ENCODE measurements at regions not wholly inside any gene's neighbourhood (a gene's known extent, or its start where the extent isn't known, plus 50 kb on each side); places are given as distances from the start of the nearest gene placed in this dataset.

GRCh38 chr1:31497601-31498000 is 78.7 kb upstream of the TINAGL1 start:
- no peak for DNase-seq
- intact Hi-C loops (cut with DNase I) = no loop called here
- WGBS, 2 donors = 69 to 75% methylated on average over 6 of the region's 6 CpGs
- H3K9me3 ChIP-seq = no peaks in the 10 kb centered on the region
- H3K27ac ChIP-seq = no peak overlapping the region
- no peaks in the 10 kb centered on the region for H3K27me3 ChIP-seq
- TF ChIP-seq POLR2A (IDR thresholded peaks at IDR 0.05) = no peak
- no peak for TF ChIP-seq POLR2AphosphoS5 (IDR thresholded peaks at IDR 0.05)
- TF ChIP-seq EP300 (IDR thresholded peaks at IDR 0.05) = no peak
- TF ChIP-seq, protein P1, sequence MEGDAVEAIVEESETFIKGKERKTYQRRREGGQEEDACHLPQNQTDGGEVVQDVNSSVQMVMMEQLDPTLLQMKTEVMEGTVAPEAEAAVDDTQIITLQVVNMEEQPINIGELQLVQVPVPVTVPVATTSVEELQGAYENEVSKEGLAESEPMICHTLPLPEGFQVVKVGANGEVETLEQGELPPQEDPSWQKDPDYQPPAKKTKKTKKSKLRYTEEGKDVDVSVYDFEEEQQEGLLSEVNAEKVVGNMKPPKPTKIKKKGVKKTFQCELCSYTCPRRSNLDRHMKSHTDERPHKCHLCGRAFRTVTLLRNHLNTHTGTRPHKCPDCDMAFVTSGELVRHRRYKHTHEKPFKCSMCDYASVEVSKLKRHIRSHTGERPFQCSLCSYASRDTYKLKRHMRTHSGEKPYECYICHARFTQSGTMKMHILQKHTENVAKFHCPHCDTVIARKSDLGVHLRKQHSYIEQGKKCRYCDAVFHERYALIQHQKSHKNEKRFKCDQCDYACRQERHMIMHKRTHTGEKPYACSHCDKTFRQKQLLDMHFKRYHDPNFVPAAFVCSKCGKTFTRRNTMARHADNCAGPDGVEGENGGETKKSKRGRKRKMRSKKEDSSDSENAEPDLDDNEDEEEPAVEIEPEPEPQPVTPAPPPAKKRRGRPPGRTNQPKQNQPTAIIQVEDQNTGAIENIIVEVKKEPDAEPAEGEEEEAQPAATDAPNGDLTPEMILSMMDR (IDR thresholded peaks at IDR 0.05) = no peak
- H3K36me3 ChIP-seq = no peaks in the 10 kb centered on the region
- H3K4me3 ChIP-seq = no peak overlapping the region
- H3K4me1 ChIP-seq = no peaks in the 10 kb centered on the region

DNA sequence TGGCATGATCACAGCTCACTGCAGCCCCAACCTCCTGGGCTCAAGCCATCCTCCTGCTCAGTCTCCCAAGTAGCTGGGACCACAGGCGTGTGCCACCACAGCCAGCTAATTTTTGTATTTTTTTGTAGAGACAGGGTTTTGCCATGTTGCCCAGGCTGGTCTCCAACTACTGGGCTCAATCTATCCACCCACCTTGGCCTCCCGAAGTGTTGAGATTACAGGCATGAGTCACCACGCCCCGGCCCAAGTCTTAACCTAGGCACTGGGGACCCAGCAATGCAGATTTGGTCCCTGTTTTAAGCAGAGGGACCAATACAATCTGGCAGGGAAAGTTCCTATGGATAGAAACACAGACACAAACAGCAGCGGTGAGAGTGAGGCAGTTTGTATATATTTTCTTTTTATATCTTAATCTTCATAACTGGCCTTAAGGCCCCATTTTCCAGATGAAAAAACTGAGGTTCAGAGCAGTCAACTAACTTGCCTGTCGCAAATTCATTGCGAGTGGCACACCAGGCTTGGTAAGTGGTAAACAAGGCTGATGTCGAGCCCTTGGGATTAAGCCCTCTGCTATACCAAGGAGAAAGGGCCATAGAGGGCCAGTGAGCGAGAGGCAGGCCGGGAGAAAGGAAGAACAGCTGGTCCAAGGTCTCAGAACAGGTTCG is 77.8 kb upstream of the TINAGL1 start:
- no peaks in the 10 kb centered on the region for H3K36me3 ChIP-seq
- H3K27ac ChIP-seq = no peak overlapping the region
- H3K4me1 ChIP-seq = no peaks in the 10 kb centered on the region
- no peak for DNase-seq
- no peak overlapping the region for H3K4me3 ChIP-seq
- H3K27me3 ChIP-seq = no peaks in the 10 kb centered on the region
- no peaks in the 10 kb centered on the region for H3K9me3 ChIP-seq
- intact Hi-C loops (cut with DNase I) = no loop called here
- TF ChIP-seq, protein P1 (IDR thresholded peaks at IDR 0.05) = no peak
- TF ChIP-seq POLR2A (IDR thresholded peaks at IDR 0.05) (no peak), EP300 (IDR thresholded peaks at IDR 0.05) (no peak), POLR2AphosphoS5 (IDR thresholded peaks at IDR 0.05) (no peak)
- 87 to 91% methylated on average over 11 of the region's 11 CpGs for WGBS, 2 donors

DNA sequence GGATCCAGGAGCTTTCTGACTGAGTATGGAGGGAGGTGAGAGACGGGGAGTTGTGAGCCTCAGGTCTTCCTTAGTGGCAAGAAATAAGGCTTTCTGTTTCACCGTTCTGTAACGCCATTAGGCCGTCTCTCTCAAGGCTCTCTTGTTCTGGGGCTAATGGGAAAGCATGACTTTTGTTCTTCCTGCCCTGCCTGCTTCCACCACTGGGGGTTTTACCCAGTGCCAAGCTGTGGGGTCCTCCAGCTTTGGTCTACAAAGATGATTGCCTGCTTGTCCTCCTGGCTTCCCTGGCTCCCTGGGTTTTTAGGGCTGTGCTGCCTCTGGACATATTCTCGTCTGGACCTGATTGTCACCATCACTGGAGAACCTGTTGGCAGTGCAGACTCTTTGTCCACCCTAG is 74.8 kb upstream of the TINAGL1 start:
- TF ChIP-seq, protein P1 (IDR thresholded peaks at IDR 0.05) = no peak
- TF ChIP-seq POLR2AphosphoS5 (IDR thresholded peaks at IDR 0.05) = no peak
- no peak for TF ChIP-seq EP300 (IDR thresholded peaks at IDR 0.05)
- TF ChIP-seq POLR2A (IDR thresholded peaks at IDR 0.05) = no peak
- Histone ChIP-seq H3K27me3 (peaks cover 0 to 11% (median 3%) of the 10 kb centered on the region in 3 donors), H3K9me3 (no peaks in the 10 kb centered on the region), H3K36me3 (no peaks in the 10 kb centered on the region), H3K4me3 (no peak overlapping the region), H3K27ac (no peak overlapping the region), H3K4me1 (no peaks in the 10 kb centered on the region)
- intact Hi-C loops (cut with DNase I) = no loop called here
- WGBS, 2 donors = 91 to 92% methylated on average over 5 of the region's 5 CpGs
- no peak for DNase-seq

DNA sequence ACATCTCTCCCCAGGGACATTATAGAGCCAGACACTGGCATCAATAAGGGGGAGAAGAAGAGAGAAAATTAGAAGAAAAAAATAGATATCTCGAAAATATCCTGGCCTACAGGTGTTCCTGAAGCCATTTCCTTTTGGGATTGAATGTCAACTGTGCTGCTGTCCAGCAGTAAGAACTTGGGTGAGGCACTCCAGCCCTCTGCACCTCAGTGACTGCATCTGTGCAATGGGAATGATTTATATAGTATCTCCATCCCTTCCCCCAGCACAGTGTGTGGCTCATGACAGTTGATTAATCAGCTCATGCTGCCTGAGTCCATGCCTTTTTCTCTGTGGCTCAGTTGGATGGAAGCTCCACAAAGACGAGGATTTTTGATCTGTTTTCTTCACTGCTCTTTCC is 74.1 kb upstream of the TINAGL1 start:
- H3K4me1 ChIP-seq = no peaks in the 10 kb centered on the region
- peaks cover 0 to 11% (median 3%) of the 10 kb centered on the region in 3 donors for H3K27me3 ChIP-seq
- 83 to 89% methylated on average over 2 of the region's 2 CpGs for WGBS, 2 donors
- no peaks in the 10 kb centered on the region for H3K9me3 ChIP-seq
- TF ChIP-seq EP300 (IDR thresholded peaks at IDR 0.05) (no peak), POLR2AphosphoS5 (IDR thresholded peaks at IDR 0.05) (no peak), POLR2A (IDR thresholded peaks at IDR 0.05) (no peak)
- TF ChIP-seq, protein P1 (IDR thresholded peaks at IDR 0.05) = no peak
- intact Hi-C loops (cut with DNase I) = no loop called here
- H3K36me3 ChIP-seq = no peaks in the 10 kb centered on the region
- no peak overlapping the region for H3K27ac ChIP-seq
- no peak overlapping the region for H3K4me3 ChIP-seq
- DNase-seq = no peak

Measured in sigmoid colon (tissue), 6 donors.